ENCODE measurements at regions not wholly inside any gene's neighbourhood (a gene's known extent, or its start where the extent isn't known, plus 50 kb on each side); places are given as distances from the start of the nearest gene placed in this dataset.
A peak's percentile ranks its signal among the peaks of the same experiment; 100 is the strongest.

- DNase-seq: no peak
These were observed 541.7 kb downstream of the KCNJ3 start for GRCh38 chr2:155240176-155240575.

DNA sequence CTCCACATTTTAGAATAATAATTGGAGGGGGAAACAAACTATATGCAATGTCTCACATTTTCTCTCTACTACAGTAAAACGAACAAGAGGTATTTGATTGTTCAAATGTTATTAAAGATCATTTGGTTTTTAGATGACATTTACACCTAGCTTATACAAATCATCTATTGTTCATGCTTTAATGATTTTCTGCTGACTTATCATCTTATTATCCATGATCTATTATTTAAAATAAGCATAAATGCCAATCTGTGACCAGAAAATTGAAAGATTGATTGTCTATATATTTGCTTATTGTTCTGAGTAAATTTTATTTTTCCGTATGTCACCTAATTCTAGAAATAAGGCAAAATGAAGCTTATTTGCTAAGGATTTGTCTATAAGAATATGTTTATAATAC is 537.2 kb downstream of the KCNJ3 start:
- no peak for DNase-seq

- DNase-seq: peak; percentile 14
These were observed 525.4 kb downstream of the KCNJ3 start for GRCh38 chr2:155223781-155224406.

GRCh38 chr2:155218945-155219344 is 520.5 kb downstream of the KCNJ3 start:
- no peak for DNase-seq

GRCh38 chr2:155218292-155218924 is 519.9 kb downstream of the KCNJ3 start:
- no peak for DNase-seq

- DNase-seq: no peak
These were observed 516.7 kb downstream of the KCNJ3 start for GRCh38 chr2:155215037-155215707.

GRCh38 chr2:155209696-155210450 is 511.4 kb downstream of the KCNJ3 start:
- no peak for DNase-seq

GRCh38 chr2:155203178-155203577 is 504.7 kb downstream of the KCNJ3 start:
- no peak for DNase-seq

DNA sequence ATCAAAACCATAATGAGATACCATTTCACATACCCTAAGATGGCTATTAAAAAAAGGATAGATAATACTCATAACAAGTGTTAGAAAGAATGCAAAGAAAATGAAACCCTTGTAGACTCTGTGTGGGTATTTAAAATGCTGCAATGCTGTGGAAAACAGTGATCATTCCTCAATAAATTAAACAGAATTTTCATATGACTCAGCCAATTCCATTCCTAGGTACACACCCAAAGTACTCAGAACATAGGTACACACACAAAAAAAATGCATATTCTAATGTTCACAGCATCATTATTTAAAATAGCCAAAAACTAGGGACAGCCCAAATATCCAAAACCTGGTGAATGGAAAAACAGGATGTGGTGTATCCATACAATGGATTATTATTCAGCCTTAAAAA is 502.3 kb downstream of the KCNJ3 start:
- DNase-seq: no peak

DNA sequence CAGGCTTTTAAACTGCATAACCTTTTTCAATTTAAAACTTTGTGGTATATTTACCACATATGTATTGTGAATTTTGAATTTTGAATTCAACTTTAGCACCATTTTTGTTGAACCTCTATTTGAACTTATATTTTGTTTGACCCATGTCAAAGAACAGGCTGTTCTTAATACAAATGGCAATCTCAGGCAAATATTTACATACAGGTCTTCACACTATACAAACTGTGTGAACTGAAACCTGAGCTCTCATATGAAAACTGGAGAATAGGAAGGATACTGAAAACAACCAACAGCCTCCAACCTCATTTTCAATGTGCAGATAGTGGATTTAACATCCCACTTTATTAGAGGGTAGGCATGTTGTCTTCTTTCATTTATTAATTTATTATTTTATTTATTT is 491.8 kb downstream of the KCNJ3 start:
- no peak for DNase-seq

DNA sequence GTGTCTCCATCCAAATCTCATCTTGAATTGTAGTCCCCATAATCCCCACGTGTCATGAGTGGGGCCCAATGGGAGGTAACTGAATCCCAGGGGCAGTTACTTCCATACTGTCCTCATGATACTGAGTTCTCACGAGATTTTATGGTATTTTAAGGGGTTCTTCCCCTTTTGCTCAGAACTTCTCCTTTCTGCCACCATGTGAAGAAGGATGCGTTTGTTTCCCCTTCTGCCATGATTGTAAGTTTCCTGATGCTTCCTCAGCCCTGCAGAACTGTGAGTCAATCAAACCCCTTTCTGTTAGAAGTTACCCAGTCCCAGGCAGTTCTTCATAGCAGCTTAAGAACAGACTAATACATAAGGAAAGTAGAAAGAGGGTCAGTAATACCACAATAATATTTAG is 480.4 kb downstream of the KCNJ3 start:
- no peak for DNase-seq

DNA sequence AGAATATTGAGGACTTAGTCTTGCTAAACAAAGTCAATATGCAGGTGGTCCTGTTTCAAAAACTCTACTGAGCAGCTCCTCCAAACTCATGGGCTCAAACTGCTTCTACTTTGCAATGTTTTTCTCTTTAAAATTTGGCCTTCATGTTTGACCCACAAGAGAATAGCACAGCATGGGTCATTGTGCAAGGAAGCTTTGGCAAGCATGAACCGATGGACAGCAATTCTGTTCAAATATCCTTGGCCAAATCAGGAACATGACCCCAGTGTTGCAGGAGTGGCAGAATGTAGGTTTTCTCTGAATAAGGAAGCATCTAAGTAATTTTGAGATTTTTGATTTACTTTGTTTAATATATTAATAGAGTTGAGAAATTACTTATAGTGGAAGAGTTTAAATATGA is 477.9 kb downstream of the KCNJ3 start:
- no peak for DNase-seq

DNA sequence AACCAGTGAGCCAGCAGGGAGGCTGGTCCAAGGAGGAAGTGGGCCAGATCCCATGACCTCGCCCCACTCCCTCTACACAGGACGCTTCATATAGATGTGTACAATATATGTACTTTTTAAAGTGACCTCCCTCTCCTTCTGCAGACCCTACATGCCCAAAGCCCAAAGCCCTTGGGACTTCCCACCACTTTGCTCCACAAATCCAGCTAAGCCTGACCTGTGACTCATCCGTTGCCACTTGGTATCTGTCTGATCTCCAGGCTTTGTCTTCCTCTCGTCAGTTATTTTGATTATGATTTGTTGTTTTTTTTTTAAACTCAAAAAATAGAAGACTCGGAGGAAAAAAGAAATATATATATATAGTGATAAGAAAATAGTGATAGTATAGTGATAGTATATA is 470.8 kb downstream of the KCNJ3 start:
- DNase-seq: no peak

GRCh38 chr2:155162494-155162893 is 464.0 kb downstream of the KCNJ3 start:
- no peak for DNase-seq

- DNase-seq: no peak
These were observed 462.8 kb downstream of the KCNJ3 start for GRCh38 chr2:155161314-155161713.

GRCh38 chr2:155157711-155158110 is 459.2 kb downstream of the KCNJ3 start:
- no peak for DNase-seq

DNA sequence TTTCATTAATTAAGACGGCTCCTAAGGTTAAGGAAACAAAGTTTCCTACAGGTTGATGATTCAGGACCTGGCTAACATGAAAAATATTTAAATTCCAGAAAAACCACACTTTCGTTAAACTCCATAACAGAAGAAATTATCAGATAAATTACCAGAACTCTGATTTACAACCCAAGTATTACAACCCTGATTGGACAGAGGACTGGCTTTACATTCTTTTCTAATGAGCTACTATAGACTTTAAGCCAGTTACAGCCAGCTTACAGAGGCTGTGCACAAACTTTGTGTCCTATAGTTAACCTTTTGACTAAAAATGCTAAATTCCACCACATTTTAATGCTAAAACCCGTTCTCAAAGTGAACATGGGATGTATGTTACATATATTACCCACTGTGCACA is 458.6 kb downstream of the KCNJ3 start:
- DNase-seq: no peak

DNA sequence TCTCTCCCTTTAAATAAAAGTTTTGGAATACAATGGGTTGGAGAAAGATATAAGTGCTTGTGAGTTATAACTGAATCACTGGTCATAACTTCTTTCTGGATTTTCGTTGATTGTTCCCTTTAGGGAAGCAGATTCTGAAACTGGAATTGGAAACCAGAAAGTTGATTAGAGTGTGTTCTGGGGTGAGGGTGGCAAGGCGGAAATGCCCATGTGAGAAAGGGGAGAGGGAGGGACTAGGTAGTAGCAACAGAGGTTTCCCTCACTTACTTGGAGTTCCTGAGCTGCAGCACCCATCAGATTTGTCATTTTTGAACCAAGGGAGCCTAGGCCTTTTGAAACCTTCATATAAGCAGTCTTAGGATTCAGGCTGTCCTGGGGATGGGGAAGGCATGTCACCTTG is 453.4 kb downstream of the KCNJ3 start:
- no peak for DNase-seq

- no peak for DNase-seq
These were observed 453.0 kb downstream of the KCNJ3 start for GRCh38 chr2:155151472-155151871.

DNA sequence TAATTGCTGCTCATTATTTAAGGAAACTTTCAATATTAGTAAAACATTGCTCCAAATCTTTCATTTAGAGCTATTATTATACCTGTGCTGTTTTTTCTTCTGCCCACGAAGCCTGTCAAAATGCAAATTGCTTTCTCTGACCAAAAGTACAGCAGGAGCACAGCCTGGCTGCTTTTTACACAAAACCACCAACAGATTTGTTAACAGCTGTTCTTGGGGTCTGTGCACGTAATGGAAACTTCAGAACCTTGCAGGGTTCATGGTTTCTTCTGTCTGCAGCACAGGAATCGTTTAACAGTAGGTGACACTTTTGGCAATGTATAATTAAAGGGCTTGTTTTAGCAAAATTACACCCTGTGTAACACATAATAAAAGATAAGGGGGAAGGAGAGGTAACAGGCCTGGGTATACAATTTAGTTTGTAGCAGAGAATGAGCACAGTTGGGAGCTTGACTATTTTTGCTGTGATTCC is 447.3 kb downstream of the KCNJ3 start:
- DNase-seq: no peak

DNA sequence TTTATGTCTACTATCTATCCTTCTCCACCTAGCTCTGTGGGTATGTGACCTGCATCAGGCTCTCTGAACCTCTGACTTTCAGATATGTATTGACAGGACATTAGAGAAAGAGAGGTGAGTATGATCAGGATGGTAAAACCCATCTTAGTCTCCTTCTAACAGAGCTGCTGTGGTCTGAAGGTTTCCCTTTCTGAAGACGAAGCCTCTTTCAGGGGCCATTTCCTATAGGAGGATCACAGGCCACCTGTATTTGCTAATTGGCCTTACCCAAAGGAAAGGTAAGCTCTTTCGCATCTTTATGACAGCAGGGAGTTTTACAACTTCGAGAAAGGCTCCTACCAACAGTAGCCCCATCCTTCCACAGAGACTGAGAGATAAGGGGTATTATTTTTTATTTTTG is 442.9 kb downstream of the KCNJ3 start:
- DNase-seq: no peak

- no peak for DNase-seq
These were observed 427.2 kb downstream of the KCNJ3 start for GRCh38 chr2:155125585-155126230.

DNA sequence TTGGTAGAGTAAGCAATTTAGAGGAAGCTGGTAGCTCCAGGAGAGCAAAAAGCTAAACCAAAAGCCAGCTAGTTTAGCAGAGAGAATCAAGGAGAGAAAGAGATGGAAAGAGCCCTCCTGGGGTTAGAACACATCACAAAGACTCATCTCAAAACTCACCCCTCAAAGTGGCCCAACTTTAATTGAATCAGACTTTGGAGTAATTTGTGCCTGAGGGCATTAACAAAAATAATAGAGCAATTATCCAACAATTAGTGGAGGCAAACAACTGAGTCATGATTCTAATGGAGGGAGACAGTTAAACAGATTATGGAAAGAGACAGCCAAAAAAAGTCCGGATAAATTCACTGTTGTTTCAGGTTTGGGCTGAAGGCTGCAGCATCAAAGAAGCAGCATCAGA is 417.4 kb downstream of the KCNJ3 start:
- no peak for DNase-seq

Measured in hematopoietic multipotent progenitor cell treated with erythropoietin and hydrocortisone succinate and interleukin-3 and kit ligand, for 8 days (in vitro differentiated cells).